PFSK-1 (cell line): ENCODE measurements at regions not wholly inside any gene's neighbourhood (a gene's known extent, or its start where the extent isn't known, plus 50 kb on each side); places are given as distances from the start of the nearest gene placed in this dataset.

Experiments used
- FOXP2 ChIP-seq: optimal IDR thresholded peaks from 2 replicates; pipeline ENCODE3; 2011; ENCODE audit warnings: borderline replicate concordance, control low read depth, inconsistent platforms; ENCODE audit not compliant: insufficient read depth; ENCODE audit errors: extremely low read length, extremely low read depth
- POLR2AphosphoS5 ChIP-seq: IDR thresholded peaks from 2 replicates; pipeline ENCODE4 v1.6.1; 2012; ENCODE audit warnings: low read depth, mild to moderate bottlenecking, control low read depth, low read length, moderate library complexity
- SIN3A ChIP-seq: IDR thresholded peaks from 2 replicates; pipeline ENCODE4 v1.6.1; 2012; ENCODE audit warnings: mild to moderate bottlenecking, low read length, moderate library complexity, borderline replicate concordance; ENCODE audit not compliant: insufficient read depth
- TAF1 ChIP-seq: IDR thresholded peaks from 2 replicates; pipeline ENCODE4 v1.6.1; 2012; ENCODE audit warnings: low read length, control low read depth, borderline replicate concordance; ENCODE audit not compliant: insufficient read depth
- TF ChIP-seq, protein P1 (sequence below), 2 experiments: IDR thresholded peaks; 2 replicates each; pipeline versions ENCODE4 v1.6.1 to v1.8.0; 2011 to 2012; ENCODE audit warnings: low read depth in 2 of 2, low read length in 2 of 2, control low read depth in 1 of 2, inconsistent platforms in 1 of 2, mild to moderate bottlenecking in 1 of 2, moderate library complexity in 1 of 2; ENCODE audit not compliant: insufficient read depth in 1 of 2

DNA sequence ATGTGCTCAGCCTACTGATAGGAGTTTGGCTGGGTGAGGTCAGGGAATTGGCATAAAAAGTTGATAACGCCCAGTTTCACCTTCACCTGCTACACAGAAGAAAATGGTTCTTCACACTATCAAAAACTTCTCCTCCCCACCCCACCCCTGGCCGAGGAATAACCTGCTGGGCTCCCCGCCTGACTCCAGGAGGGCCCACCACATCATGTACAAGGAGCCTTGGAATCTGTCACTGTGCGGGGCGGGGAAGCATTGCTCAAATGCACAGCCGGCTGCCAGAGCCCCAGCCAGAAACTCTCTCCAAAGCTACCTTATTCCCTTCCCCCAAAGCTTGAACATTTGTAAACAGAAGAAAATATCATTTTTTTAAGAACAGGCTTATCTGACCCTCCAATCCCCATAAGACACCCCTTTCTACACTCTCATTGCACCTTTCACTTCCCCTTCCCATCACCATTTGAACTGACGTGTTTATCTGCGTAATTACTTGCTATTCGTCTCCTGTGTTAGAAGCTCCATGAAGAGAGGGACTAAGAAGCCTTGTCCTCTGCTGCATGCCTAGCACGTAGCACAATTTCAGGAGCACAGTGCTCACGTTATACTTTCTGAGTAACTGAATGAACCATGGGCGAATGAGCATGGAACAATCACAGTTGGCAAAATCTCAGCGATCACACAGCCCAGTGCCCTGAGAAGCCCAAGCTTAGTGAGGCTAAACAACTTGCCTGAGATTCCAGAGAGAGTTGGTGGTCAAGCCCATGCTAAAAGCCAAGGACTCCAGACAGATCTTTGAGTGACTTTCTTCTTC is 82.9 kb downstream of the HES1 start:
- TF ChIP-seq SIN3A, result no peak

DNA sequence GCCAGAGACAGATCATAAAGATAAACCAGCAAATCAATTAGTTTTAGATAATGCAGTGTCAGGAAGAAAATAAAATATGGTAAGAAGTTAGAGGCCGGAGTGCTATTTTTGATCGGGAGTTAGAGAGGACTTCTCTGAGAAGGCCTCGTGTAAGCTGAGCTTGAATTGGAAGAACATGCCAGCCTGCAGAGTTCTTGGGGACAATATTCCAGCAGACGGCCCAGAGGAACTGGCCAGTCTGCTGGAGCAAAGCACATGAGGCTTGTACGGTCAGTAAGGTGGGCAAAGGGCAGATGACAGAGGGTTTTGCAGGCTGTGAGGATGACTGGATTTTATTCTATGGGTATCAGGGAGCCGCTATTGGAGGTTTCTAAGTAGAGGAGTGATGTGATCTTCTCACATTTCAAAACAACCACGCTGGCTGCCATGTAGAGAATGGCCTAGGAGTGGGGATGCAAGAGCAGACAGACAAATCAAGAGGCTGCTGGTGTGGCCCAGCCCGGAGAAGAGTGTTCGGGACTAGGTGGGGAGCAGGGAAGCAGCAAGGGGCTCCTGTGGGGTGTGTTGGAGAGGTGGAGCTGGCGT is 84.0 kb downstream of the HES1 start:
- TF ChIP-seq SIN3A (no peak), FOXP2 (no peak), POLR2AphosphoS5 (no peak), TAF1 (no peak)
- TF ChIP-seq, protein P1, sequence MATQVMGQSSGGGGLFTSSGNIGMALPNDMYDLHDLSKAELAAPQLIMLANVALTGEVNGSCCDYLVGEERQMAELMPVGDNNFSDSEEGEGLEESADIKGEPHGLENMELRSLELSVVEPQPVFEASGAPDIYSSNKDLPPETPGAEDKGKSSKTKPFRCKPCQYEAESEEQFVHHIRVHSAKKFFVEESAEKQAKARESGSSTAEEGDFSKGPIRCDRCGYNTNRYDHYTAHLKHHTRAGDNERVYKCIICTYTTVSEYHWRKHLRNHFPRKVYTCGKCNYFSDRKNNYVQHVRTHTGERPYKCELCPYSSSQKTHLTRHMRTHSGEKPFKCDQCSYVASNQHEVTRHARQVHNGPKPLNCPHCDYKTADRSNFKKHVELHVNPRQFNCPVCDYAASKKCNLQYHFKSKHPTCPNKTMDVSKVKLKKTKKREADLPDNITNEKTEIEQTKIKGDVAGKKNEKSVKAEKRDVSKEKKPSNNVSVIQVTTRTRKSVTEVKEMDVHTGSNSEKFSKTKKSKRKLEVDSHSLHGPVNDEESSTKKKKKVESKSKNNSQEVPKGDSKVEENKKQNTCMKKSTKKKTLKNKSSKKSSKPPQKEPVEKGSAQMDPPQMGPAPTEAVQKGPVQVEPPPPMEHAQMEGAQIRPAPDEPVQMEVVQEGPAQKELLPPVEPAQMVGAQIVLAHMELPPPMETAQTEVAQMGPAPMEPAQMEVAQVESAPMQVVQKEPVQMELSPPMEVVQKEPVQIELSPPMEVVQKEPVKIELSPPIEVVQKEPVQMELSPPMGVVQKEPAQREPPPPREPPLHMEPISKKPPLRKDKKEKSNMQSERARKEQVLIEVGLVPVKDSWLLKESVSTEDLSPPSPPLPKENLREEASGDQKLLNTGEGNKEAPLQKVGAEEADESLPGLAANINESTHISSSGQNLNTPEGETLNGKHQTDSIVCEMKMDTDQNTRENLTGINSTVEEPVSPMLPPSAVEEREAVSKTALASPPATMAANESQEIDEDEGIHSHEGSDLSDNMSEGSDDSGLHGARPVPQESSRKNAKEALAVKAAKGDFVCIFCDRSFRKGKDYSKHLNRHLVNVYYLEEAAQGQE (IDR thresholded peaks at IDR 0.05; ENCODE audit: insufficient read depth in 1 of 2, low read depth in 2 of 2, low read length in 2 of 2), result no peak

DNA sequence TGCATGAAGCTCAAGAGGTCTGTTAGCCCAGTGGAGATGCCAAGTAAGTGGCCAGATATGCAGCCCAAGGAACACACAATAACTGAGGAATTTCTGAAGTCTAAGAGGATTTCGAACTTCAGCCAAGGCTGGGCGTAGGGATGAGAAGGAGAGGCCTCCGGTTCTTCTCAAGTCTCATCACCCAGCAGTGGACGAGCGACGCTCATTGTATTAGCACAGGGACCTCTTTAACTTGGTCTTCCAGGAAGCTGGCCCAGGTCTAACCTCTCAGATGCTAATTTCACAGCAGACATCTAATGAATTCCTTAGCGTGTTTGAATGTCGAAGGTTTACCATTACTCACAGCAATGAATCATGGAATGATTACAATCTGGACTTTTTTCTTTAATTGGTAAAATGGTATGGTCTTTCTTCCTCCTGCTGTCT is 85.0 kb downstream of the HES1 start:
- TF ChIP-seq SIN3A (no peak), POLR2AphosphoS5 (no peak), FOXP2 (no peak), TAF1 (no peak)
- TF ChIP-seq, protein P1 (IDR thresholded peaks at IDR 0.05; ENCODE audit: insufficient read depth in 1 of 2, low read depth in 2 of 2, low read length in 2 of 2), result no peak

DNA sequence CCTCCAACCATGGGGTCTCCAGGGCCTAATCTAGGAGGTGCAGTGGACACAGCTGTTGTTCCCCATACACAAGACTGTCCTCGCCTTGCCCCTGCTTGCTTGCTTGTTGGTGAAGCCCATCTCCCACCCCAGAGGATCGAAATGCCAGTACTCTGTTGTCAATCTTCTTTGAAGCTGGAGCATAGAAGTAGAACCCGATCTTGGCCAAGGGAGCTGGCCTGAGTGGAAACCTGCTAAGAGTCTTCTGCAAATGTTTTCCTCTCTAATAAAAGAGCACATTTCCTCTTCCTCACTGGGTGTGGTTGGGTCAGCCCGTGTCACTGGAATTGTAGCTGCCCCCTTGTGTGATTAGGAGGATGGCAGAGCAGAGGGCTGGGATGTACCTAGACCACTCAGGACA is 85.4 kb downstream of the HES1 start:
- TF ChIP-seq TAF1 (no peak), FOXP2 (no peak)
- TF ChIP-seq, protein P1 (IDR thresholded peaks at IDR 0.05; ENCODE audit: insufficient read depth in 1 of 2, low read depth in 2 of 2, low read length in 2 of 2), result no peak

DNA sequence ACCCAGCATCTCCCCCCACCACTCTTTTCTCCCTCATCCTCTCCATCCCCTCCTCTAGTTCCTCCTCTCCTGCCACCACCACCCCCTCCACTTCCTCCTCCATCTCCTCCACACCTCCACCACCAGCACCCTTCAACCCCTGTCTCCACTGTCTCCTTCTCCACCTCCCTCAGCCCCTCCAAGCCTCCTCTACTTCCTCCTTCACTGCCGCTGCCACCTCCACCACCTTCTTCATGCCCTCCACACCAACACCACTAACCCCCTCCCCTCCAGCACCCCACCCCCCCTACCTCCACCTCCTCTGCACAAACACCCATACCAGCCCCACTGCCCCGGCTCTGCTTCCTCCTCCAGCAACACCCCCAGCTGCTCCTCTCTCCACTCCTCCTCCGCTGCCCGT is 88.0 kb downstream of the HES1 start:
- TF ChIP-seq POLR2AphosphoS5, result no peak
- no peak for TF ChIP-seq SIN3A
- TF ChIP-seq TAF1, result no peak
- TF ChIP-seq FOXP2, result no peak
- TF ChIP-seq, protein P1 (IDR thresholded peaks at IDR 0.05; ENCODE audit: insufficient read depth in 1 of 2, low read depth in 2 of 2, low read length in 2 of 2), result no peak
